CD1c-positive myeloid dendritic cell (primary cell): ENCODE measurements at regions not wholly inside any gene's neighbourhood (a gene's known extent, or its start where the extent isn't known, plus 50 kb on each side); places are given as distances from the start of the nearest gene placed in this dataset.

ENCODE experiments used
- DNase-seq: peaks from one replicate; pipeline ENCODE4 v3.0.0-alpha.2; 2016; ENCODE audit errors: extremely low spot score

DNA sequence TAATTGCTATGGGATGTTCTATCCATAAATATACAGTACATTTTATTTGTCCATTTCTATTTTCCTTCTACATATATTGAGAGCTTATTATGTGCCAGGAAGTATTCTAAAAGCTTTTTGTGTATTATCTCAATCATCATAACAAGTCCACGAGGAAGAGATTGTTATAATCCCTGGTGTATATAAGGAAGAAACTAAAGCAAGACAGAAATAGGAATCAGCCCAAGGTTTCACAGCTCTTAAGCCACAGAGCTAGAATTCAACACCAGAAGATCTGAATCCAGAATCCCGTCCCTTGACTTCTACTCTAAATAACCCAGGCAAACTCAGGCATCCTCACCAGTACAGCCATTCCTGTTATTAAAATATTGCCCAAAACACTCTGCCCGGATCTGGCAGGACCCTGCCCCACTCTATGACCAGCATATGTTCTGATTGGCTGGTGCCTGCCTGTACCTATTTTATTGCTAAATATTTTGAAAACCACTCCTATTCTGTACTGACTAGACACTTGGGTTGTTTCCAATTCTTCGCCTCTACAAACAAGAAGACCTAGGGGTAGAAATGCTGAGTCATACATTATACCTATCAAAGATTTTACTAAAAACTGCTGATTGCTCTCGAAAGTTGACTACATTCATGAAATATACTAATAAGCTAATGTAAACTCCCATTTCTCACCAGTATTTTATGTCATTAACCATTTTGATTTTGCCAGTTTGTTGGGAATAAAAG, 297.4 kb downstream of the ENC1 start:
- no peak for DNase-seq

DNA sequence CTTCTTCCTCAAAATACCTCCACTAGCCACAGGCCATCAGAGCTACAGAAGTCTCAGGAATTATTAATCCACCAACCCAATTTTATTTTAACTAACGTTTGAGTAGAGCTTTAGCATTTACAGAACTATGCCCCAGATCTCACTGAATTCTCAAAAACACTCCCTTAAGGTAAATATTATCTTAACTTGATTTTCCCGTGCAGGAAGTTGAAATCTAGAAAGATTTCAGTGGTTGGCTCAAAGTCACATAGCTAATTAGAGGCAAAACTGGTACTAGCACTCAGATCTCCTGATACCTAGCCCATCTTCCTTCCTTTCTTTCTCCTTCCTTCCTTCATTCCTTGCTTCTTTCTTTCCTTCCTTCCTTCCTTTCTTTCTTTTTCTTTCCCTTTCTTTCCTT, 298.3 kb downstream of the ENC1 start:
- no peak for DNase-seq

DNA sequence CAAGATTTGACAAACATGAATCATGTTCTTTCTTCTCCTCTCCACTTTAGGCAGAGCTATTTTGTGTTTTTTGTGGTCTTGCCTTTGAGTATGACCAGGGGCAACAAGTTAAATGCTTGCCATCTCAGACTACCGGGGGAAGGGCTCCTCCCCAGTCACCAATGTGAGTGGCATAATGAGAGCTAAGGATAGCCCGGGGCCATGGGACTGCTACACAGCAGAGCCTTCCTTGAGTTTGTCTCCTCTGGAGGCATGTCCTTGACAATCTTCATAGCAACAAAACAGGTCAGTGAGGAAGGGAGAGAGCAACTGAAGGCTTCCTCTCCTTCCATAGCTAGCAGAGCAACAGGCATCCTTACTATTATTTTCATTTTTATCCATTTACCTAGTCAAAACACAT, 299.3 kb downstream of the ENC1 start:
- no peak for DNase-seq

DNA sequence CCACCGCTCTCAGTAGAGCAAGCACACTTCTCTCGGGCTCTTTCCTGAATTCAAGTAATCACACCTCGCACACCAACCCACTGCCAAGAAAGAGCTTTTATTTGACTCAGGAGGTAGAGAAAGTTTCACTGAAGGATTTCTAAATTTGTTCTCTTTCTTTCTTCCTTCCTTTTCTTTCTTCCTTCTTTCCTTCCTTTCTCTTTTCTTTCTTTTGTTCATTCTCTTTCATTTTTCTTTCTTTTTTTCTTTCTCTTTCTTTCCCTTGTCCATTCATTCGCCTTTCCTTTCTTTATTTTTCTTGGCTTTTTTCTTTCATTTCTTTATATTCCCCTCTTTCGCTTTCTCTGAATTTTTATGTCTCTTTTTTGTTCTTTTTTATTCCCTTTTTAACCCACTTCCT, 300.1 kb downstream of the ENC1 start:
- no peak for DNase-seq

DNA sequence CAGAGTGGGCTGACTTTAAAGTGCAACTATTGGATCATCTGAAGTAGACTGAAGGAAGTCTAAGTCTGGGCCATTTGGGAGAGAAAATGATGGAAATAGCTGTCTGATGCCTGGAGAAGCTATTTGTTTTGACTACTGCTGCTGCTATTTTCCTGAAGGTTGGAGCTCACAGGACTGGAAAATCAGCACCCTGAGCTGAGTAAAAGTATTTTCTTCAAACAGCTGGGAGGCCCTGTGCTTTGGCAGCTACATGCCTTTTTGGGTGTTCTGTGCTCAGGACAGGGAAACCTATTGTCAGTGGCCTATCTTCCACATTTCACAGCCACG, 302.6 kb downstream of the ENC1 start:
- no peak for DNase-seq

DNA sequence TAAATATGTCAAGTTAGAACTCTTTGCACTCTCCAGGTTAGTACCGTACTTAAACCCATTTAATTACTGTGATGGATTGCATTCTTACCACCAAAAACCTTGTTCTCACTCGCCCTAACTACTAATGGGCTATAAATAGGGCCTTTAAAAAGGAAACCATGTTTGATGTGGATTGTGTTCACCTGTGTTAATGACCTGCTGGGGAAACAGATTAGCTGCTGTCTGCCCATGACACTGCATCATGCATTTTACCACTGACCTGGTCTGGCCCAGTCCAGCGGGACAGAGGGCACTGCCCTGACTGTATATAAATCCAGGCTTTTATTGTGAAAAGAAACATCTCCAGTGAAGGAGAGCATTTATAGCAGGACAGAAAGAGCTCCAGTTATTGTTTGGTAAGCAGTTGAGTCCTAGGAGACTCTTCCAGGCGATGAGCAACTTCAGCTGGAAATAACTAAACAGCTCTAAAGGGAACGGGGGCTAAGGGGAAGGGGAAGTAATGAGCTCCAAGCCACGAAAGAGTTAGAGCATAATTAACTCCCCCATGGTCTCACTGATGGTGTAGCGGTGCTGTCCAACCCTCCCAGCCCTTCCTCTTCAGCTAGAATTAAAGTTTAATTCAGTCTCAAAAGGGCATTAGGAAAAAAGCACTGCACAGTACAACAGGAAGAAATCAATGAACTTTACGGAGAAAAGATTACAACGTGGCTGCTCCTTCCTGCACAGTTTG, 303.1 kb downstream of the ENC1 start:
- DNase-seq: peak; percentile 20

DNA sequence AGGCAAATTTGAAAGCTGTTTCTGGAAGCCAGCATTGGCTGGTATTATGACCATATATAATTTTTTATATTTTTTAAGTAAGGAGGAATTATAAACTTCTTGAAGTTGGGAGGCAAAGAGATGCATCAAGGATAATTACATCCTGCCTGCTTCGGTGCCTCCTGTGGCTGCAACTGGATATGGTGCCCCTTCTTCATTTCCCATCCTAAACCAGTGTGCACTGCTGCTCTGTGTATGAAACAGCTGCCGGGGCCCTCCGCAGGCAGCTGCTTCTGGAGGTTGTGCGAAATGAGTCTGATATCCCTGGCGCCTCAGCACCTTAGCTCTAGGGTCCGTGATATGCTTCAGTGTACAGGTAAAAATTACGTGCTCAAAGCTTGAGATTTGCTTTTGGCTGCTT, 304.2 kb downstream of the ENC1 start:
- DNase-seq: no peak

DNA sequence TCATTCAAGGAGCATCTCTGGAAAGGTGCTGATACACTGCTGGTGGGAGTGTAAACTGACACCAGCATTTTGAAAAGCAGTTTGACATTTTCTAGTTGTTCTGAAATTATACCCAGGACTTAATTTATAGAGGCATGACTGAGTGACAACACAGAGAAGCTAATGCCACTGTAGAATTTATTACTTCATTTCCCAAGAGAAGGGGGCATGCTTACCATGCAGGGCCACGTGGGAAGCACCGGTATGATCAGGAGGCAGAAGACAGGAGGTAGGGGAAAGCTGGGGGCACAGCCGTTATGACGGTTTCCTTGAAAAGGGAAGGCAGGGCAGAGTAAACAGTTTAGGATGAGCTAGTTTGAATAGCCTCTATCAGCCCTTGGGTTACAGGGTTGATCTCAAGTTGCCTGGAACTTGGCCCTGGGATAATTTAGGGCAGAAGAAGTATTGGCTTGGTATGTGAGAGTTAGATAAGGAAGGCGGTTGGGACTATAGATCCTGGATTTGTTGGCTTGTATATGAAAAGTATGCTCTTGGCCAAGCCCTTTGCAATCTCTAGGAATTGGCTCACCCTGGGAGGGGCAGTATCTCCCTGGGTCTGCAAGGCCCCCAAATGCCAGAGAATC, 305.7 kb downstream of the ENC1 start:
- no peak for DNase-seq

DNA sequence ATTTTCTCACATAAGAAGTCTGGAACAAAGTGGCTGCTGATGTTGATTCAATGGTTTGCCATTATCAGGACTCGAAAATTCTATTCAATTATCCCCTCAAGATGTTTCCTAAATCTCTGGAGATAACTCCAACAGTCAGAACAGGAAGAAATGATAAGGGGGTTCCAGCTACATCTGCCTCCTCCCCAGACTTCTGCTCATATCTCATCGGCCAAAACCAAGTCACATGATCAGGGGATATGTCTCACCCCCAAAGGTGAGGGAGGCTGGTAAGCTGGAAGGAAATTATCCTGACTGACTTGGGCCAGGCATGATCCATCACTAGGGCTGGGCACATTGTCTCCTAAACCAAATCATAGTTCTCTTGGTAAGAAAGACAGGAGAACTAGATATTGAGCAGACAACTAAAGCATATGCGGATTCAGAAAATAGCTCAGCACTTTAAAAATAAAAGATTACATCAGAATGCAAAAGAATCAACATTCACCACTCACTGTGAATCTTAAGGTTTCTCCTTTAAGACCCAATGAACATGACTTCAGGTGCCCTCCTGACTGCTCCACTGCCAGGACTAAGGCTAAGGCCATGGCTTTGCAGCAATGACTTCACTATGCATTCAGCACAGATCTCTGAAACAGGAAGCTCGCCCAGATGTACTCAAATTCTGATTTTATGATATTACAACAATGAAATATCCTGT, 306.3 kb downstream of the ENC1 start:
- no peak for DNase-seq

DNA sequence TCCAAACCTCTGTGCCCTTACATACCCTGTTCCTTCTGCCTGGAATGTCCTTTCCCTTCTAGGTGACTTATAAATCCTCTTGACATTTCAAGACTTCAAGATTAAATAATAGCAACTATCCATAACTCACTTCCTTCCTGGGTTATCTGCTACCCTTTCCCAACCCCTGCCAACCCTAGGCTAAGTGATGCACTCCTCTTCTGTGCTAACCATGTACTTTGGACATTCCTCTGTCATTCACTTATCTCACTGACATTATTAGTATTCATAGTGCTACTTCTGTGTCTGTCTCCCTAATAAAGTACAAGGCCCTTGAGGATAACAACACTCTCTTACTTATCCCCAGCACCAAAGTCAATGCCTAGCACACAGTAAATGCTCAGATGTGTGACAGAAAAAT, 307.1 kb downstream of the ENC1 start:
- DNase-seq: no peak

DNA sequence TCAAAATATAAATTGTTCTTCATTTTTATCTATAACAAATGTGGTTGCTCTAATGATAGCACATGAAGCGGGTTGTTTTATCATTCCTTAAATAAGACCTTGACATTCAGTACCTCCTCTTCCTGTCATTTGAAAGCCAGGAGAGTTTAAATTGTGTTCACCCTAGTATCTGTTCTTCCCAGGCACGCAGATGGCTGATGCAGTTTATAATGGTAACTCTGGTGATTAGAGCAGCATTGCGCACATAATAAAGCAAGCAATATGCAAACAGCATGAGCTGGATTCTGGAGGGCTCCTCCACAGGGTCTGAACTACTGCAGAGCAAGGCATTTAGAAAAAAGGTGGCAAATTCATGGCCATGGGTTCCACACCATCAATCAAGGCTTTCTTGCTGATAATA, 307.8 kb downstream of the ENC1 start:
- DNase-seq: no peak

DNA sequence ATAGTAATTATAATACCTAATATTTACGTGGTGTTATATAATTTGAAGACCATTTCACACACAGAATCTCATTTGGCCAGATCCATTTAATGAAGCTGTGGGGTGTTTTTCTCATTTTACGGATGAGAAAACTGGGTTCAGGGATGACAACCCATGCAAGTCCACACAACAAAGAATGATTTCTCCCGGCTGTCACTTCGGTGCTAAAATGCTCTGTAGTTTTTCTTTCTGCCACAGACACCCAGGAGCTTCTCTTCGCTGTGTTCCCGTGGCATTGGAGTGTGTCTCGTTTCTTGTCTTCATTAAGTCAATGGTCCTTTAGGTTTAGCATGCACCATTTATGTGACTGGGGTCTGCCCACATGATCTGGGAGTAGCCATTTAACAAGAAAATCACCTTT, 308.5 kb downstream of the ENC1 start:
- no peak for DNase-seq

DNA sequence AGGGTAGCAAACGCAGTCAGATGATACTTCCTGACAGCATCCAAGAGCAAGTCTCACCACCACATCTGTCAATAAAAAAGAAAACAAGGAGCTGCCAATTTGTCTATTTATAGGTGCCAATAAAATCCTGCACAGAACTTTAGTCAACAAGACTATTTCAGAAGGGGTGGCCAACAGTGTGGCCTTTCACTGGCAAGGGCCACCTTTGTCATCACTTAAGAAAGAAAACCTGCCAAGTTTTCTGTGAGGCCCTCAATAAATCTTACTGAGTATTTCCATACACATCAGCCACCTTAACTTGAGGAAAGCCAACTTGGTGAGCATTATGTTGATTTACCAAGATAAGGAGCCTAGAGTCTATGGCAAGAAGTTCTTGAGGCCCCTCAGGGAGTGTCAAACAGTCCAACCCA, 312.3 kb downstream of the ENC1 start:
- DNase-seq: no peak

DNA sequence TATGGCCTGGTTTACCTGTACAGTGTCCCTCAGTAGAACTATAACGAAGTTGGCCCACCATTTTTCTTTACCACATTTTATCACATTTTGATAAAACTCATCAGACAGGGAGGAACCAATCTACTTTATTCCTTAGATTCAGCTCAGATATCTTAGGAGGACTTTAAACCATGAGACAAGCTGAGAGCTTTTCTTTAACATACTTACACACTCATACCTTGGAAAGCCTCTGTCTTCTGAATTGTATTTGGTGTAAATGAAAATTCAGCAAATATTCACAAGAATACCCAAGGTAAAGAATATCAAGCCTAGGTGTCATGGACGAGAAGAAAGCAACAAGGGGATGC, 313.2 kb downstream of the ENC1 start:
- DNase-seq: no peak

DNA sequence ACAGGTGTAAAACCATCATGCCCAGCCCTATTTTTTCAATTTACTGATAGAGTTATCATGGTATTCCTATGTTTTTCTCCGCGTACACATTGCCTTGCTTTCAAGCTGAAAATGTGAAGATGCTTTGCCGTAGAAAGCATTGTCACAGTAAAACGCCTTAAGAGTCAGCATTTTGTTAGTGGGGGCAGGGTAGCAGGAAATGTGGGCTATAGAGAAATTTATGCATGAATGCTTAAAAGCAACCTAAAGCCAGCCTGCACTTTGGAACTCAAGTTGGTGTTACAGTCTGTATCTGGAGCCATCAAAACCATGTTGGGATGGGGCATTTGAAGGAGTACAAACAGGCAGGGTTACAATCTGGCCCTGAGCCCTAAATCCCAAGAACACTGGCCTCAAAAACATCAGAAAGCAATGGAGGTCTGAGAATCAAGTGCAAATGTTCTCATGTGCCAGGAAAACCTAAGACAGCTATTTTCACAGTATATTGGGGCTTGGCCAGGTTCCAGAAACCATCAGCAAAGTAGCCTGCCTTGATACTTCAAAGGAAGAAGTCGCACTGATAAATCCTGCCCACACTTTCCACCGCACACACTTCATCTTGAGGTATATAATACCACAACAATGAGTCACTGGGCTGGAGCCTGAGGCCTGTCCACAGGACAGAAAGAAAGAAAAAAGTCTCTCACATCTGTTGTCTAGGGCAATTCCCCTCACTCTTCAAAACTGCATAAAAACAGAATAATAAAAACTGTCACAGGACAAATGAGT, 313.8 kb downstream of the ENC1 start:
- DNase-seq: peak; percentile 78

DNA sequence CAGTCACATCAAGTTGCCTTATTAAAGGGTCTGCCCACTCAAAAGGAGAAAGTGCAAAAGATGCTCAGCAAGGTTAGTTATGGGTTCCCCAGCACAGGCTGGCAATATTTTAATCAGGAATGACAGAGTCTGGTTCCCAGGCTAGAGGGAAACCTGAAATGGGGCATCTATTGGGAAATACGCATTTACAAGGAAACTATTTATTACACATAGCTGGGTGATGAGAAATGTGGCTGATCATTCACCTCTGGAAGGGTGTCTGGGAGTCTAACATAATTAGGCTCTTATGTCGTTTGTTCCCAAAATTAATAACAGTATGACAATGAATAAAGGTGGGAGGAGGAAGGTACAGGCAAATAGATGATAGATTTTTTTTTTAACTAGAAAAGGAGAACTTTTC, 314.7 kb downstream of the ENC1 start:
- DNase-seq: no peak

DNA sequence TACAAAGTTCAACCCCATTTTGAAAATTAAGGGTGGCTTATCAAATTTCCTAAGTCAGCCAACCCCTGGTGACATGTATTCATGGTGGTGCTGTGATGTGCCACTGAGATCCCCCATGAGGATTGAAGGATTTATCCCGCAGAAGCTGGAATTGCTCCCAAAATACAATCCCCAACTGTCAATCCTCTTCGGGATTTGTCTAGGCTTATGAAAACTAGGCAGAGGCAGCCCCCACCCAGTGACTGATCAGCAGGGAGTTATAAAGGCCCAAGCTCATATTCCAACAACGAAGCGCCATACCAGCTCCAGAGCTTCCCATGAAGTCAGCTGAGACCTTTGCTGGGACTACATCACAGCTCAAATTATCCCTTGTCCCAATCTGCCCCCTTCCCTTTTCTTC, 316.0 kb downstream of the ENC1 start:
- DNase-seq: no peak

DNA sequence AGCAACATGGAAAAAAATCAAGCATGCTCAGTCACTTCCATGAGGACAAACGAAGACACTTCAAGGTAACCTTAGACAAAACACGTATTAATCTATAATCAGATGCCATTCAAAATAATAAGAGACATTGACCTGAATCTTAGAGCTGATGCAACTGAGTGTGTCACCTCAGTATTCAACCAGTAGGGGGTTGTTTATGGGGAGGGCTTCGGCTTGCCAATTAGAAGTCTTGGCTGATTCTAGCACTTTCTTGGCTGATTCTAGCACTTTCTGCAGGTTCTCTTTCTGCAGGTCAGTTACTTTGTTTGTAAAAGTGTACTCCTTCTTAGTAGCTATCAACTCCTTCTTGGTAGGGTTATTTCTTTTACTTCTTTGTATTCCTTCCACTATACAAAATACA, 317.6 kb downstream of the ENC1 start:
- DNase-seq: no peak

DNA sequence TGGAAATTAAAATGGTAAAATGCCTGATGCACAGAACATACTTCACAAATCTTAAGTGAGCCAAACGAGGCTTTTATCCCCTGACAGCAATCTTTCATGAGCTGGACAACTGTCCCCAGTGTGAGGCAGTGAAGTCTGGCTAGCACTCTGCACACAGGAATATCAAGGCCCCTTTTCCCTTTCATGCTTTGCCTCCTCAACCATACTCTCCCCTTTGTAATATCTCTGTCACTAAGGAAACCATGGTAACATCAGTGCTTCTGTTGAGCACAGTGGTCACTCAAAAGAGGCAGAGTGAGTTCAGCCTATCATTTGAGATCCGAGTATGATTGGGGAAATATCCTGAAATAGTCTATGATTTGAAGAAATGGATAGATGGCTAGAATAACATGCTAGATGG, 318.3 kb downstream of the ENC1 start:
- DNase-seq: no peak

DNA sequence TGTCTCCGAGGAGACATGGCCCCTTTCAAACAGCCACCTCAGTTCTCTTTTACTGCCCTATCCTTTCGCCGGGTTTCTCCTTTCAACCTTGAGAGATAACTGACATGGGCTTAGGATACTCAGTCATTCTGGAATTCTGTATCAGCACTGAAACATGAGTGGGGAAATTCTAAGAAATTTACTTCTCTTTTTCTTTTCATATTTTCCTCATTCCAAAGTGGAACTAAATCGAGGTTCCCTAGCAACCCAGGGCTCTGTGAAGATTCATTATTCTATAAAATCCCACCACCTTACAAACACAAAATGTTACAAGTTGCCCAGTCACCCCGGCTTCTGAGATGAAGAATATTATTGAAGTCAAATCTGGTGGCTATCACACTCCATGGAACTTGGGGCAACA, 319.2 kb downstream of the ENC1 start:
- peak; percentile 62 for DNase-seq

DNA sequence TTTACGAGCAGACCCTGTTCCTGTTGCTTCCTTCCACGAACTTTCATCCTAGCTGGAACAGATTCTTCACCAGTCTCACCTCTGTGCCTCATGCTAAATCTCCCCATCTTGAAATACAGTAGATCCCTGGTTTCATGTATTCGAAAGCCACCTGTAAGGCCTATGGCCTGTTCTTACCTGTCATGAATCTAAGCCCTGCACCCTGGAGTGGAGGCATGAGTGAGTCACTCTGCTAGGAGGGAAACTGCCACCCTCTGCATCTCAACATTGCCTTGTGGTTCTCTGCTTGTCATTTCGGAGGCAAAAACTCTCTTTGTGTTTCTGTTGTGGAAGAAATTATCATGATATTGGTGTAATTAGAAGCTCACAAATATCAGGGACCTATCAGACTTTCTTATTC, 320.0 kb downstream of the ENC1 start:
- DNase-seq: no peak

DNA sequence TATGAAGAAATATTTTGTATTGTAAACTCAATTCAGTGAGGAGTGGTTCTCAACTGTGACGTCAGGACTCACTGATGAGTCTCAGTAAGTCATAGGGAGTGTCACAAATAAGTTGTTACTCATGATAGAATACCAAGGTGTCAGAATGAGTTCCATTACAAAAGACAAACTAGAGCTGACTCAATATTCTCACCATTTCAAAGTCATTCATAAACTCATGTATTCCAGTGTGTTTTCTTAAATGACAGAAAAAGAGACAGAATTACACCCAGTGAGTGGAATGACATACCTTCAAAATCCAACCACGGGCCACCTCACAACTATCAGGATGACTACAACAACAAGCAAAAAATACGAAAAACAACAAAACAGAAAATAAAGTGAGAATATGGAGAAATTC, 321.5 kb downstream of the ENC1 start:
- no peak for DNase-seq
